ENCODE measurements at regions not wholly inside any gene's neighbourhood (a gene's known extent, or its start where the extent isn't known, plus 50 kb on each side); places are given as distances from the start of the nearest gene placed in this dataset.
"Not testable (repeated sequence)": the region's sequence is repeated elsewhere in the genome, so short reads cannot be mapped to it uniquely, and the experiment has no call there.

- DNase-seq (ENCODE audit: low read depth) = not testable (repeated sequence)
Measured at GRCh38 chr21:5133824-5134223, 5387.6 kb upstream of the TPTE start.

- not testable (repeated sequence) for DNase-seq (ENCODE audit: low read depth)
Measured at GRCh38 chr21:5136406-5136805, 5385.0 kb upstream of the TPTE start.

DNA sequence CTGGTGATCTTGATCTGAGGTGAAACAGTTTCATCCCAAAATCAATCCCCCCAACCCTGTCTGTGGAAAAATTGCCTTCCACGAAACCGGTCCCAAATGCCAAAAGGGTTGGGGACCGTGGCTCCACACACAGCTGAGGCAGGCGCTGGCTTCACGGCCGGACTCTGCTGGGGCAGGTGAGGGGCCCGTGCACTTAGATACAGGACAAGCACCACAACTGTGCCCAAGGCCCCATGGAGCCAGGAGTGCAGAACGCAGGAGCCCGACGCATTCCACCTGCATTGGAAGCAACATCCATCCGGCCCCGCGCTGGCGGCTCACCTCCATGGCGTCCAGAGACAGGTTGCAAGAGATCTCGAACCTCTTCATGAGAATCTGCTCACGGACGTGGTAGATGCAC is 5384.4 kb upstream of the TPTE start:
- DNase-seq (ENCODE audit: low read depth) = not testable (repeated sequence)

DNA sequence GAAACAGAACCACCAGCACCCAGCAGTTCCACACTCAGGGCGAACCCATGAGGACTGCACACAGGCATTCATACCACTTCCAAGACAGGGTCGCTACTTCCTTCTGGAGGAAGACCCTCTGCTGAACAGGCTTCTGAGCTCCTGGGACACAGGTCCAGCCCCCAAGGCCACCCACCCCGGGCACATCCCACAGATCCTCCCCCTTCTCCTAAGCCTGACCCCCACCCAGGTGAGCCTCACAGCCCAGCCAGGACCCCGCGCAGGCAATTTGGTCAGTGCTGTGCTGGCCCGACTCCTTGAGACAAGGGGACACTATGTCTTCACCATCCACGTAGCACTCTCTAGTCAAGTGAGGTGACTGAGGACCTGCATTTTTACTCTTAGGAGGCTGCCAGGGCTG is 5382.7 kb upstream of the TPTE start:
- not testable (repeated sequence) for DNase-seq (ENCODE audit: low read depth)

DNA sequence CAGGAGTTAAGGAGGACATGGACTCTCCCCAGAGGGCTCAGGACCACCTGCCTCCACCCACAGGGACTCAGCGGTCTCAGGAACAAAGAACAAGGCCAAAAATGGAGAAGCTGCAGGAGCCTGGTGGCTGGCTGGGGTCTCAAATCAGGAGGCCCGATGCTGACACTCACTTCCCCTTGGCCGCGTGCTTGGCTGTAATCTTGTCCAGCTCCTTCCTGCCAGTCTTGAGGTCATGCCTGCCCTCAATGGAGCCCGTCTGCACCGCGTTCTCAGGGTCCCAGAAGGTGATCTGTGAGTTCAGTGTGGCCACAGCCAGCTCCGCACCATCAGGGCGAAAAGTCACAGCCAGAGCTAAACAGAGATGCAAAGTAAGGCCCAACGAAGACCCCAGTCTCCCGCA is 5381.9 kb upstream of the TPTE start:
- DNase-seq (ENCODE audit: low read depth) = not testable (repeated sequence)

DNA sequence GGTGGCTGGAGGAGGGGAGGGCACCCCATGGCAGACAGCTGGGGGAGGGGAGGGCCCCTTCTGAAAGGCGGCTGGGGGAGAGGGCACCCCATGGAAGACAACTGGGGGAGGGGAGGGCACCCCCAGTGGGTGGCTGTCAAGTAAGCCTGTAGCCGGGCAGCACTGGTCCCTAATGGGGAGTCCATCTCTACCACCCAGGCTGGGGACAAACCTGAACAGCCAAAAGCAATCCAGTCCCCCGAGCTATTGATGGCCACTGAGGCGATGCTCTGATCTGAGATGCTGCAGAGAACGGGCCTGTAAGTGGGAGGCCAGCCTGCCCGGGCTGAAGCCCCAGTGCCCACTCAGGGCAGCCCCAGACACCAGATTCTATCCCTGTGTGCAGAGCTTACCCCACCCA is 5378.4 kb upstream of the TPTE start:
- not testable (repeated sequence) for DNase-seq (ENCODE audit: low read depth)

DNA sequence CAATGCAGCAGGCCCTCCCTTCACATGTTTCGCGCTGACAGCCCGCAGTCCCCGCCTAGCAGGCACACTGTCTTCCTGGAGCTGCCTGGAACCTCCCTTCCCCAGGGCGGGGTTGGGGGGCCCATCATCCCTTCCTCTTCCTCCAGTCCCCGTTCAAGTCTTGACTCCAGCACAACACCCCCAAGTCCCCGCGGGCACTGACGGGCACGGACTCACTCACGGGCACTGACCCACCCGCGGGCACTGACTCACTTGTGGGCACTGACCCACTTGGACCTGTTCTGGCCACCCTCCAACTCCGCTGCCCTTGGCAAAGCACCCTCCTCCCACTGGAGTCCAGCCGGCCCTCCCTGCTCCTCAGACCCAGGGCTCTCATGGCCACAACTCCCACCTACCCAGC is 5376.7 kb upstream of the TPTE start:
- not testable (repeated sequence) for DNase-seq (ENCODE audit: low read depth)

- DNase-seq (ENCODE audit: low read depth) = not testable (repeated sequence)
Measured at GRCh38 chr21:5147685-5148084, 5373.7 kb upstream of the TPTE start.

DNA sequence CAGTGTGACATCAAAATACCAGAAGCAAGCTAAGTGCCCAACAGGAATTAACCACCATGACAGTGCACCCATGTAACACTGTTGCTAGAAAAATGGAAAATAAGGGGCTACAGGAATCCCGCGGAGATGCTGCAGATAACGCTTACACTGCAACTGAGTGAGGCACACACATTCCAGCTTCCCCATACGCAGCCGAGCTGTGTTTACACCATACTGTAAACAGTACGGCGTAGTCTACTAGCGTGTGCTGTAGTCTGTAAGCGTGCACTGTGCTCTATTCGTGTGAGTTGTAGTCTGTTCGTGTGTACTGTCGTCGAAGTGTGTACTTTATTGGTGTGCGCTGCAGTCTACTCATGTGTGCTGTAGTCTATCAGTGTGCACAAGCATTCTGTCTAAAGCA is 5372.2 kb upstream of the TPTE start:
- not testable (repeated sequence) for DNase-seq (ENCODE audit: low read depth)

DNA sequence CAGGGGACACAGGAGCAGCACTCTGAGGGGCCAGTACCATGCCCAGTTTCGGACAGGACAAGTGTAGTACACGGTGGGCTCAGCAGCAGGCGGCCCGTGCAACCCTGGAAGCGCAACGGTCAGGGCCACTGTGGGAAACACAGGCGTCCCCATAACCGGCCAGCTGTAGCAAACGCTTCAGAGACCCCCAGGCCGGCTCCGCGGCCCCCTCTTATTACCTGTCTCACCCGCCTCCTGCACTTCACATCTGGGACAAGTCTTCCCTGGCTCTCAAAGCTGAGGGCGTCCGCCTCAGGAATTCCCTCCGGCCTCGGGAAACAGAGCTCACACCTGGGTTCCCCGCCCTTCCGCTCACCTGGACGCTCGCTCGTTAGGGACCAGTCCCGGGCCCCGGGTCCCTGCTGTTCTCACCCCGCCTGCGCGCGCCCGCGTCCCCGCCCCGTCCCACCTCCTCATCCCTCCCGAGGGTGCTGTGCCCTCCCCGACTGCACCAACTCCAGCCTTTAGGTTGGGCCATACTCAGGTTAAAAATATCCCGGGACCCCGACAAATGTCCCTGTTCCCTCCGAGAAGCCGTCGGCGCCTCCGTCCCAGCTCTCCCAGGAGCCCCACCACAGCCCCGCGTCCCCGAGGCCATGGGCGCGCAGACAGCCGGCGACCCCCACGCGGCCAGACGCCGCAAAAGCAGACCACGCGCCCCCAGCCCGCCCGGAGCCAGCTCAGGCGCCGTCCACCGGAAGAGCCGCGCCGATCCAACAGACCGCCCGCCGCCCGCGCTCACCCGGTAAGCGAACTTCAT is 5367.3 kb upstream of the TPTE start:
- DNase-seq (ENCODE audit: low read depth) = not testable (repeated sequence)

GRCh38 chr21:5154641-5154982 is 5366.8 kb upstream of the TPTE start:
- DNase-seq (ENCODE audit: low read depth) = peak; percentile 26

GRCh38 chr21:5162693-5163574 is 5358.4 kb upstream of the TPTE start:
- DNase-seq (ENCODE audit: low read depth) = not testable (repeated sequence)

GRCh38 chr21:5165829-5166228 is 5355.6 kb upstream of the TPTE start:
- not testable (repeated sequence) for DNase-seq (ENCODE audit: low read depth)

Measured in HS-5 (cell line).